ENCODE measurements at regions not wholly inside any gene's neighbourhood (a gene's known extent, or its start where the extent isn't known, plus 50 kb on each side); places are given as distances from the start of the nearest gene placed in this dataset.
"Not testable (repeated sequence)": the region's sequence is repeated elsewhere in the genome, so short reads cannot be mapped to it uniquely, and the experiment has no call there.

GRCh38 chr10:100661520-100661919, 83.9 kb upstream of the PAX2 start:
- no peak for DNase-seq (ENCODE audit: low read depth in 2 of 3, low spot score in 2 of 3)

GRCh38 chr10:100662067-100662466, 83.3 kb upstream of the PAX2 start:
- DNase-seq (ENCODE audit: low read depth in 2 of 3, low spot score in 2 of 3) = no peak

- no peak for DNase-seq (ENCODE audit: low read depth in 2 of 3, low spot score in 2 of 3)
Measured at GRCh38 chr10:100664316-100665149, 80.8 kb upstream of the PAX2 start.

GRCh38 chr10:100666634-100667033, 78.7 kb upstream of the PAX2 start:
- not testable (repeated sequence) for DNase-seq (ENCODE audit: low read depth in 2 of 3, low spot score in 2 of 3)

- no peak for DNase-seq (ENCODE audit: low read depth in 2 of 3, low spot score in 2 of 3)
Measured at GRCh38 chr10:100669616-100670015, 75.8 kb upstream of the PAX2 start.

- DNase-seq (ENCODE audit: low read depth in 2 of 3, low spot score in 2 of 3) = no peak
Measured at GRCh38 chr10:100670368-100670767, 75.0 kb upstream of the PAX2 start.

- peak in 1 of 3 donors; percentile 19 for DNase-seq (ENCODE audit: low read depth in 2 of 3, low spot score in 2 of 3)
Measured at GRCh38 chr10:100670828-100671479, 74.4 kb upstream of the PAX2 start.

GRCh38 chr10:100672199-100672598, 73.2 kb upstream of the PAX2 start:
- DNase-seq (ENCODE audit: low read depth in 2 of 3, low spot score in 2 of 3) = no peak

- DNase-seq (ENCODE audit: low read depth in 2 of 3, low spot score in 2 of 3) = no peak
Measured at GRCh38 chr10:100677290-100677945, 68.0 kb upstream of the PAX2 start.

GRCh38 chr10:100679327-100679726, 66.1 kb upstream of the PAX2 start:
- no peak for DNase-seq (ENCODE audit: low read depth in 2 of 3, low spot score in 2 of 3)

GRCh38 chr10:100683004-100683403, 62.4 kb upstream of the PAX2 start:
- DNase-seq (ENCODE audit: low read depth in 2 of 3, low spot score in 2 of 3) = no peak

GRCh38 chr10:100683545-100684300, 61.7 kb upstream of the PAX2 start:
- no peak for DNase-seq (ENCODE audit: low read depth in 2 of 3, low spot score in 2 of 3)

- DNase-seq (ENCODE audit: low read depth in 2 of 3, low spot score in 2 of 3) = no peak
Measured at GRCh38 chr10:100684688-100685235, 60.6 kb upstream of the PAX2 start.

- no peak for DNase-seq (ENCODE audit: low read depth in 2 of 3, low spot score in 2 of 3)
Measured at GRCh38 chr10:100685331-100685730, 60.1 kb upstream of the PAX2 start.

- DNase-seq (ENCODE audit: low read depth in 2 of 3, low spot score in 2 of 3) = no peak
Measured at GRCh38 chr10:100687143-100688003, 58.0 kb upstream of the PAX2 start.

GRCh38 chr10:100688201-100688600, 57.2 kb upstream of the PAX2 start:
- no peak for DNase-seq (ENCODE audit: low read depth in 2 of 3, low spot score in 2 of 3)

- peak in 1 of 3 donors; percentile 36 for DNase-seq (ENCODE audit: low read depth in 2 of 3, low spot score in 2 of 3)
Measured at GRCh38 chr10:100693821-100694220, 51.6 kb upstream of the PAX2 start.
